HG03135 (cell line): ENCODE measurements at regions not wholly inside any gene's neighbourhood (a gene's known extent, or its start where the extent isn't known, plus 50 kb on each side); places are given as distances from the start of the nearest gene placed in this dataset.
"Not testable (repeated sequence)": the region's sequence is repeated elsewhere in the genome, so short reads cannot be mapped to it uniquely, and the experiment has no call there.

Experiments used
- ATAC-seq: cut with Tn5 transposase; IDR thresholded peaks from one replicate; pipeline ENCODE4 v1.9.1; 2021; ENCODE audit warnings: mild to moderate bottlenecking, moderate library complexity; ENCODE audit not compliant: unreplicated experiment

- no peak for ATAC-seq
These were observed 609.7 kb downstream of the PDCD6IP start for GRCh38 chr3:34408088-34408487.

- no peak for ATAC-seq
These were observed 613.2 kb downstream of the PDCD6IP start for GRCh38 chr3:34411596-34411995.

- no peak for ATAC-seq
These were observed 621.4 kb downstream of the PDCD6IP start for GRCh38 chr3:34419801-34420200.

- ATAC-seq = no peak
These were observed 623.3 kb downstream of the PDCD6IP start for GRCh38 chr3:34421762-34422161.

GRCh38 chr3:34439796-34440195 lies 641.4 kb downstream of the PDCD6IP start:
- no peak for ATAC-seq

- ATAC-seq = no peak
These were observed 645.7 kb downstream of the PDCD6IP start for GRCh38 chr3:34444137-34444536.

- no peak for ATAC-seq
These were observed 650.9 kb downstream of the PDCD6IP start for GRCh38 chr3:34449305-34449704.

GRCh38 chr3:34463414-34463813 lies 665.0 kb downstream of the PDCD6IP start:
- no peak for ATAC-seq

GRCh38 chr3:34464646-34465045 lies 666.2 kb downstream of the PDCD6IP start:
- ATAC-seq = no peak

GRCh38 chr3:34475851-34476250 lies 677.4 kb downstream of the PDCD6IP start:
- no peak for ATAC-seq

GRCh38 chr3:34483311-34483887 lies 685.0 kb downstream of the PDCD6IP start:
- ATAC-seq = no peak

- no peak for ATAC-seq
These were observed 705.9 kb downstream of the PDCD6IP start for GRCh38 chr3:34504366-34504765.

- no peak for ATAC-seq
These were observed 706.3 kb downstream of the PDCD6IP start for GRCh38 chr3:34504775-34505174.

GRCh38 chr3:34508732-34509131 lies 710.3 kb downstream of the PDCD6IP start:
- no peak for ATAC-seq

GRCh38 chr3:34511891-34512290 lies 713.5 kb downstream of the PDCD6IP start:
- no peak for ATAC-seq

- ATAC-seq = not testable (repeated sequence)
These were observed 720.6 kb downstream of the PDCD6IP start for GRCh38 chr3:34519008-34519407.

GRCh38 chr3:34531156-34531555 lies 732.7 kb downstream of the PDCD6IP start:
- no peak for ATAC-seq

- ATAC-seq = no peak
These were observed 735.0 kb downstream of the PDCD6IP start for GRCh38 chr3:34533451-34533850.

GRCh38 chr3:34534013-34534412 lies 735.6 kb downstream of the PDCD6IP start:
- no peak for ATAC-seq

GRCh38 chr3:34544136-34544535 lies 745.7 kb downstream of the PDCD6IP start:
- ATAC-seq = no peak

- no peak for ATAC-seq
These were observed 749.0 kb downstream of the PDCD6IP start for GRCh38 chr3:34547297-34547920.

- no peak for ATAC-seq
These were observed 768.8 kb downstream of the PDCD6IP start for GRCh38 chr3:34567266-34567665.

- ATAC-seq = no peak
These were observed 770.3 kb downstream of the PDCD6IP start for GRCh38 chr3:34568766-34569165.
